ENCODE measurements at regions not wholly inside any gene's neighbourhood (a gene's known extent, or its start where the extent isn't known, plus 50 kb on each side); places are given as distances from the start of the nearest gene placed in this dataset.

- Mint-ChIP-seq H3K4me1 (peaks cover 3% of the 10 kb centered on the region), H3K27me3 (ENCODE audit: low read depth) (no peaks in the 10 kb centered on the region), H3K9me3 (no peaks in the 10 kb centered on the region), H3K27ac (no peak overlapping the region), H3K36me3 (no peaks in the 10 kb centered on the region), H3K4me3 (no peak overlapping the region)
- TF ChIP-seq CTCF (IDR thresholded peaks at IDR 0.05; ENCODE audit: unreplicated experiment) = no peak
- no peak for DNase-seq (ENCODE audit: low spot score in 2 of 2, unreplicated experiment in 2 of 2)
Measured at GRCh38 chr2:59806486-59806885, 747.0 kb downstream of the BCL11A start.

GRCh38 chr2:59804732-59805131, 748.7 kb downstream of the BCL11A start:
- no peak overlapping the region for H3K4me3 Mint-ChIP-seq
- peaks cover 10% of the 10 kb centered on the region for H3K9me3 Mint-ChIP-seq
- no peak overlapping the region for H3K27ac Mint-ChIP-seq
- no peak for TF ChIP-seq CTCF (IDR thresholded peaks at IDR 0.05; ENCODE audit: unreplicated experiment)
- no peaks in the 10 kb centered on the region for H3K36me3 Mint-ChIP-seq
- no peaks in the 10 kb centered on the region for H3K27me3 Mint-ChIP-seq (ENCODE audit: low read depth)
- H3K4me1 Mint-ChIP-seq = peaks cover 3% of the 10 kb centered on the region
- no peak for DNase-seq (ENCODE audit: low spot score in 2 of 2, unreplicated experiment in 2 of 2)

- peaks cover 3% of the 10 kb centered on the region for H3K4me1 Mint-ChIP-seq
- DNase-seq (ENCODE audit: low spot score in 2 of 2, unreplicated experiment in 2 of 2) = no peak
- H3K27me3 Mint-ChIP-seq (ENCODE audit: low read depth) = no peaks in the 10 kb centered on the region
- peaks cover 15% of the 10 kb centered on the region for H3K9me3 Mint-ChIP-seq
- no peak for TF ChIP-seq CTCF (IDR thresholded peaks at IDR 0.05; ENCODE audit: unreplicated experiment)
- H3K36me3 Mint-ChIP-seq = no peaks in the 10 kb centered on the region
- no peak overlapping the region for H3K27ac Mint-ChIP-seq
- no peak overlapping the region for H3K4me3 Mint-ChIP-seq
Measured at GRCh38 chr2:59803586-59803985, 749.9 kb downstream of the BCL11A start.

GRCh38 chr2:59798687-59799232, 754.7 kb downstream of the BCL11A start:
- H3K36me3 Mint-ChIP-seq = peaks cover 2% of the 10 kb centered on the region
- TF ChIP-seq CTCF (IDR thresholded peaks at IDR 0.05; ENCODE audit: unreplicated experiment) = no peak
- H3K27ac Mint-ChIP-seq = no peak overlapping the region
- peaks cover 2% of the 10 kb centered on the region for H3K4me1 Mint-ChIP-seq
- DNase-seq (ENCODE audit: low spot score in 2 of 2, unreplicated experiment in 2 of 2) = no peak
- peaks cover 32% of the 10 kb centered on the region for H3K9me3 Mint-ChIP-seq
- no peaks in the 10 kb centered on the region for H3K27me3 Mint-ChIP-seq (ENCODE audit: low read depth)
- H3K4me3 Mint-ChIP-seq = no peak overlapping the region

GRCh38 chr2:59791004-59791618, 762.3 kb downstream of the BCL11A start:
- no peak for DNase-seq (ENCODE audit: low spot score in 2 of 2, unreplicated experiment in 2 of 2)
- no peak for TF ChIP-seq CTCF (IDR thresholded peaks at IDR 0.05; ENCODE audit: unreplicated experiment)
- peaks cover 4% of the 10 kb centered on the region for H3K4me1 Mint-ChIP-seq
- peak overlapping the region; percentile 8 for H3K27ac Mint-ChIP-seq
- H3K4me3 Mint-ChIP-seq = no peak overlapping the region
- peaks cover 22% of the 10 kb centered on the region for H3K9me3 Mint-ChIP-seq
- H3K27me3 Mint-ChIP-seq (ENCODE audit: low read depth) = no peaks in the 10 kb centered on the region
- peaks cover 4% of the 10 kb centered on the region for H3K36me3 Mint-ChIP-seq

Data from mesothelial cell of epicardium (in vitro differentiated cells).